ENCODE measurements at regions not wholly inside any gene's neighbourhood (a gene's known extent, or its start where the extent isn't known, plus 50 kb on each side); places are given as distances from the start of the nearest gene placed in this dataset.

- Histone ChIP-seq H3K27ac (ENCODE audit: insufficient read depth, low read length) (no peak overlapping the region; the same call in none of the 2 replicates), H3K9me1 (ENCODE audit: insufficient read depth, low read length) (0 out of 2 replicates have a peak, but pooled peaks cover 2% of the 10 kb centered on the region), H3K4me2 (ENCODE audit: low read depth, low read length) (no peak overlapping the region), H2AK9ac (replicated peaks; ENCODE audit: low read depth, low read length, poor library complexity) (no peak overlapping the region), H3K9ac (ENCODE audit: low read depth, low read length) (no peak overlapping the region), H3K36me3 (ENCODE audit: control insufficient read depth, insufficient read depth, low read length) (no peaks in the 10 kb centered on the region), H2BK15ac (ENCODE audit: low read depth, low read length) (no peak overlapping the region), H2AK5ac (ENCODE audit: low read depth, low read length) (no peak overlapping the region), H3K23ac (ENCODE audit: low read depth, low read length) (no peak overlapping the region; the same call in 1 of the 2 replicates), H3K56ac (ENCODE audit: extremely low read depth, insufficient read depth, low read length) (no peak overlapping the region), H3K9me3 (ENCODE audit: control insufficient read depth, insufficient read depth, low read length) (no peaks in the 10 kb centered on the region), H3K27me3 (ENCODE audit: control insufficient read depth, insufficient read depth, low read length) (no peaks in the 10 kb centered on the region), H4K91ac (ENCODE audit: insufficient read depth, low read depth, low read length) (no peak overlapping the region), H2BK120ac (ENCODE audit: low read depth, low read length) (no peak overlapping the region; the same call in 1 of the 2 replicates), H2AFZ (replicated peaks; ENCODE audit: low read length, poor library complexity) (no peak overlapping the region), H4K5ac (ENCODE audit: low read depth, low read length) (no peak overlapping the region), H3K4me3 (ENCODE audit: insufficient read depth, low read depth, low read length) (no peak overlapping the region), H4K20me1 (ENCODE audit: insufficient read depth, low read length) (no peaks in the 10 kb centered on the region), H2BK5ac (ENCODE audit: low read depth, low read length, poor library complexity, severe bottlenecking) (no peak overlapping the region), H3K4ac (ENCODE audit: low read depth, low read length) (no peak overlapping the region), H4K8ac (ENCODE audit: low read depth in 2 of 2, low read length in 2 of 2) (no peak overlapping the region; a peak in 1 of 4 replicates), H3K4me1 (ENCODE audit: control insufficient read depth, insufficient read depth, low read length) (peaks cover 1% of the 10 kb centered on the region; the same call in 1 of the 2 replicates), H3K14ac (replicated peaks; ENCODE audit: low read depth, low read length) (no peak overlapping the region), H2BK20ac (ENCODE audit: low read depth, low read length) (no peak overlapping the region), H3K79me1 (ENCODE audit: low read depth in 1 of 2, low read length in 2 of 2) (no peaks in the 10 kb centered on the region), H3K18ac (ENCODE audit: low read depth, low read length) (peak overlapping the region; percentile 50; the same call in 1 of the 2 replicates)
- no TSS peak for BruUV-seq (replicated peaks)
- ChIA-PET POLR2A (ENCODE audit: unreplicated experiment) (interaction anchor here (0.5 to 0.6 kb wide), 2 partner anchors 291 to 642 kb away, joined by 3 to 6 read pairs; no protein-coding TSS in a partner anchor), CTCF (no interaction called here)
- peak; percentile 44 for ATAC-seq (ENCODE audit: low read depth)
- DNase-seq, result no peak
- intact Hi-C loops (cut with micrococcal nuclease), result no loop called here
- dilution Hi-C loops (cut with HindIII; ENCODE audit: low sequenced_read_pairs, unreplicated experiment), result no loop called here
- in situ Hi-C loops (cut with MboI; ENCODE audit: low sequenced_read_pairs), result no loop called here
- WGBS, 2 experiments (ENCODE audit: extremely low coverage in 2 of 2, insufficient read length in 1 of 2), result no CpG with 5 or more reads among the region's 4 CpGs
- TF ChIP-seq MAZ (IDR thresholded peaks at IDR 0.05; ENCODE audit: borderline replicate concordance, low read depth, low read length) (no peak), USF2 (IDR thresholded peaks at IDR 0.05; ENCODE audit: low read depth, low read length) (no peak), RCOR1 (IDR thresholded peaks at IDR 0.05; ENCODE audit: insufficient replicate concordance, low read length) (no peak), FOS (IDR thresholded peaks at IDR 0.05; ENCODE audit: low read depth, low read length) (no peak), ELK1 (IDR thresholded peaks at IDR 0.05; ENCODE audit: borderline replicate concordance, low read depth, low read length) (no peak), NFE2L2 (IDR thresholded peaks at IDR 0.05; ENCODE audit: low read depth, low read length) (no peak), CHD1 (IDR thresholded peaks at IDR 0.05; ENCODE audit: low read depth, low read length) (no peak), RAD21 (IDR thresholded peaks at IDR 0.05; ENCODE audit: low read length) (no peak), RFX5 (IDR thresholded peaks at IDR 0.05; ENCODE audit: low read depth, low read length) (no peak), CEBPB (IDR thresholded peaks at IDR 0.05; ENCODE audit: low read depth, low read length) (no peak), POLR2A (IDR thresholded peaks at IDR 0.05; ENCODE audit: low read depth, low read length) (no peak), SMC3 (IDR thresholded peaks at IDR 0.05; ENCODE audit: low read depth, low read length) (no peak), BHLHE40 (IDR thresholded peaks at IDR 0.05; ENCODE audit: low read depth, low read length) (no peak), MAFK (IDR thresholded peaks at IDR 0.05; ENCODE audit: low read depth, low read length) (no peak)
- TF ChIP-seq, protein P1, sequence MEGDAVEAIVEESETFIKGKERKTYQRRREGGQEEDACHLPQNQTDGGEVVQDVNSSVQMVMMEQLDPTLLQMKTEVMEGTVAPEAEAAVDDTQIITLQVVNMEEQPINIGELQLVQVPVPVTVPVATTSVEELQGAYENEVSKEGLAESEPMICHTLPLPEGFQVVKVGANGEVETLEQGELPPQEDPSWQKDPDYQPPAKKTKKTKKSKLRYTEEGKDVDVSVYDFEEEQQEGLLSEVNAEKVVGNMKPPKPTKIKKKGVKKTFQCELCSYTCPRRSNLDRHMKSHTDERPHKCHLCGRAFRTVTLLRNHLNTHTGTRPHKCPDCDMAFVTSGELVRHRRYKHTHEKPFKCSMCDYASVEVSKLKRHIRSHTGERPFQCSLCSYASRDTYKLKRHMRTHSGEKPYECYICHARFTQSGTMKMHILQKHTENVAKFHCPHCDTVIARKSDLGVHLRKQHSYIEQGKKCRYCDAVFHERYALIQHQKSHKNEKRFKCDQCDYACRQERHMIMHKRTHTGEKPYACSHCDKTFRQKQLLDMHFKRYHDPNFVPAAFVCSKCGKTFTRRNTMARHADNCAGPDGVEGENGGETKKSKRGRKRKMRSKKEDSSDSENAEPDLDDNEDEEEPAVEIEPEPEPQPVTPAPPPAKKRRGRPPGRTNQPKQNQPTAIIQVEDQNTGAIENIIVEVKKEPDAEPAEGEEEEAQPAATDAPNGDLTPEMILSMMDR (conservative IDR thresholded peaks at IDR 0.05; ENCODE audit: low read depth, low read length), result no peak
Measured at GRCh38 chr12:75798136-75798926, 233.2 kb downstream of the PHLDA1 start.
